IPS DF 4.7 (cell line): ENCODE measurements at regions not wholly inside any gene's neighbourhood (a gene's known extent, or its start where the extent isn't known, plus 50 kb on each side); places are given as distances from the start of the nearest gene placed in this dataset.
"Not testable (repeated sequence)": the region's sequence is repeated elsewhere in the genome, so short reads cannot be mapped to it uniquely, and the experiment has no call there.

Source experiments
- DNase-seq: peaks from one replicate; pipeline ENCODE4 v3.0.0-alpha.2; 2013; ENCODE audit warnings: low spot score; ENCODE audit errors: extremely low read depth

DNA sequence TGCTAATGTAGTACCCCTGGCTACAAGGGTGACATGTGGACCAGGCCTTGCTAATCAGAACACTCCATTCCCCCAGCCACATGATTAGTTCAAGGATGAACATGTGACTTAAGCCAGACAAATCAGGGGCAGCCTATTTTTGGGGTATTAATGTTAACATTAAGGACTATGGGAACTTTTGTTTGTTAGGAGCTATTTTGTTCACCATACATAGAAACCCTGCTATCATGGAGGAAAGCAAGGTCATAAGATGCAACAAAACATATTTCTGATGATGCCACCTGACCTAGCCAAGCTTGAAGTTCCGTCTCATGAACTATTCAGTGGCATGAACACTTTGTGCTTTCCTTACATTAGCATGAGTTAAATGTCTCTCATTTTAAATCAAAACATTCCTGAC lies 90.8 kb upstream of the PELI2 start:
- DNase-seq = no peak

DNA sequence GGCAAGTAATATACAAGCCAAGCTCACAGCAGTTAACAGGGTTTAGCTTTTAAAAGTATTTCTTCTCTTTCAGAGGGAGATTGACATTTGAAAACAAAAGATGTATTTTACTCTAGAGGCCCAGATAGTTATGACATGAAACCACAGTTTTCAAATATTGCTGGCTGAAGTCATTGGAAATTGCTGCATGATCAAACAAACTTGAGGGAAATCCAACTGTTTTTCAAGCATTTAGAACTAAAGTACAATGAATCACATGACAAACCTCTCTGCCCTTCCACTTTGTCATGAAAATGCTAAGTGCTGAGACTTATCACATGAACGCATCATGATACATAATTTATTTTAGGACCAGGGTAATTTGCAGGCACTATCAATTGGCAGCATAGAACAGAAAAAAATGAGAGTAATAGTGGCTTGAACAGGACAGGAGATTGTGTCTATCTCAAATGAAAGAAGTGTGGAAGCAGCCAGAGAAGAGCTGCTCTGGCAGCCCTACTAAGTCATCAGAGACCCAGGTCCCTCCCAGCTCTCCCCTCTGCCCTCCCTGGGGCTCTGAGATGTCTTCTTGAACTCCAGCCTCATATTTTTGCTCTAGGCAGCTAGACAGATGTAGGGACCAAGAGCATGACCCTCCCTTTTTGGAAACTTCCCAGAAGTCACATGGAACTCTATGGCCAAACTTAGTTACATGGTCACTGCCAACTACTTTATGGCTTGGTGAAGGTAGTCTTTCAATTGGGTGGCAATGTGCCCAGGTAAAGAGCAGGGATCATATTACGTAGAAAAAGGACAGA lies 90.1 kb upstream of the PELI2 start:
- no peak for DNase-seq

DNA sequence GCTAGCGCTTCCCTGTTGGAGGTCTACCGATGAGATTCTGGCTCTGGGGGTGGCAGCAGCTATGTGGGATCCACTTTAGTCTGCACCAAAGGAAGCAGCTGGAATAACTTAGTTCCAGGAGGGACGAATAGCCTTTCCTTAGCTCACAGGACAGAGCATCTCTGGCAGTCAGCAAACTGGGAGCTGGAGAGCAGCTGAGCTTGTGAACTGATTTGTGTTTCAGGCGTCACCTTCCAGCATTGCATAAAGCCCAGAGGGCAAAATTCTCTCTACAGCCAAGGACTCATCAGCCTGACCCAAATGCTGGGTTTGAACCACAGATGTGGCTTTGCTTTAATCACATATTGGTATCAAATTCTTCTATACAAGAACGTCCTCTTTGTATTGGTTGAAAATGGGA lies 81.9 kb upstream of the PELI2 start:
- no peak for DNase-seq

DNA sequence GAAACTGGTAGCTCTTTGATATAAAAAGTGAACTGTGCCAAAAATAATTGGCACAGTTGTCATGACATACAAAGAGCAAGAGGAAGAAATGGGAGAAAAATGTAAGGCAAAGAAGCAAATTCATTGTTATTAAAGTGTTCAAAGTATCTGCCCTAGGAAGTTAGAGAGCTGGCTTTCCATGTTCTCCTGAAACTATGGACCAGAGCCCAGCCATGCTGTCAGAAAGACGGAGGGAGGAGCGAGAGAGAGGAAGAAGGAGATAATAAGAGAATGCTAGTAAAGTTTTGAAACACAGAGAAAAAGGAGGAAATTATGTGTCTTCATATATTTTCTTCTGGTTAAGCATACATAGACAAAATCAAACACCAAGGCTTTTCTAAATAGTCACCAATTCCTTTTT lies 78.1 kb upstream of the PELI2 start:
- DNase-seq = no peak

DNA sequence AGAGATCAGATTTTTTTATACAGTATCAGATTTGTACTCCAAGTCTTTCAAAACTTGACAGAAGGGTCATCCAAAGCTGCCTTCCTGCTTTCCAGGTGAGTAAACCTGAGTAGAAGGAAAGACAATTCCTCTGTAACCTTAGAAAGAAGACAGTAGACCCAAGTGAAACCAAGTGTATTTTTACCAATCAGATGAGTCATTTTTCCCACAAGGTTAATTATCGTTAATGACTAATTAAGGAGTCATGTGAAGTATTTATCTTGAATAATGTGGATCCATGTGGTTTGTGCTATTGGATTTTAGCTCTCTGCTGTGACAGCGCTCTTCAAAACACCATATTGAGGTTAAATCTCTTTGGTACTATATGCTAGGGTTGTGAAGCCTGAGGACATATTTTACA lies 74.0 kb upstream of the PELI2 start:
- DNase-seq = no peak

DNA sequence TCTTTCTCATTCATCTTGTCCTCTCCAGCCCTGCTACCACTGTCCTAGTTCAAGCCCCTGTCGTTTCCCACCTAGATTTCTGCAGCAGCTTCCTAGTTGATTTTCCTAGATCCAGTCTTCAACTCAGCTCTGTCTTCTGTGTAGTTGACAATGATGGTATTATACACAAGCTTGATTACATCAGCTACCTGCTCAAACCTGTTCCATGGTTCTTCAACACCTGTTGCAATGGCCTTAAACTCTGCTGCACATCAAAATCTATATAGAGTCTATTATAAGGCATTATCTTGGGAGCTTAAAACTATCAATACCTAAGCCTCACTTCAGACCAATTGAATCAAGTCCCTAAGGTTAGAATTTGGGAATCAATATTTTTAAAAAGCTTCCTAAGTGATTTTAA lies 71.7 kb upstream of the PELI2 start:
- no peak for DNase-seq

DNA sequence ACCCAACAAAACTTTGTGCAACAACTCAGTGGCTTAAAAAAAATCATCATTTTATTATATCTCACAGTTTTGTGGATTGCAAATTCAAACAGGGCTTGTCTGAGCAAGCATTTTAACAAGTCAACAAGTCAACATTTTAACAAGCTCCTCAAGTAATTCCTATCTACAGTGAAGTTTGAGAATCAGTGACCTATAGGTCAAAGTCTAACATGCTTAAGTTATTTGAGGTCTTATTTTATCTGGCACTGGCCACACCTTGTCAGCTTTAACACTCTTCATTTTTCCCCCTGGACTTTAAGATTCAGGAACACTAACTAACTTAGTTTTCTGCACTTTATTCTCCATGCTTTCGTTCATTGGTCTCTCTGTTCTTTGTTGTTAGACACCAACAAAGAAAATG lies 71.2 kb upstream of the PELI2 start:
- DNase-seq = no peak

DNA sequence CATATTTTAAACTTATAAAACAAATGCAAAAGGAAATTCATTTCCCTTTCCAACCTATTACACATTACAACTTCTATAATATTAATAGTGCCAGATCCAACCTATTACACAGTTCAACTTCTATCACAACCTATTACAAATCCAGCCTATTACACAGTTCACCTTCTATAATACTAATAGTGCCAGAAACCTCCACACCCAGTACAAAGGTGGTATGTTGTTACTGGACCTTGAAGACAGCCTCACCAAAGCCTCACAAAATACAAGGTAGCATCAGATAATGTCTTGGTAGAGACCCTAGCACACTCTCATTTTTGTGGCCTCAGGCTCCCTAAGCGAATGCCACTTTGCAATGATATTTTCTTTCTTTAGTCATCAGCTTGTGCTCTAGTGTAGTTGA lies 68.7 kb upstream of the PELI2 start:
- no peak for DNase-seq

DNA sequence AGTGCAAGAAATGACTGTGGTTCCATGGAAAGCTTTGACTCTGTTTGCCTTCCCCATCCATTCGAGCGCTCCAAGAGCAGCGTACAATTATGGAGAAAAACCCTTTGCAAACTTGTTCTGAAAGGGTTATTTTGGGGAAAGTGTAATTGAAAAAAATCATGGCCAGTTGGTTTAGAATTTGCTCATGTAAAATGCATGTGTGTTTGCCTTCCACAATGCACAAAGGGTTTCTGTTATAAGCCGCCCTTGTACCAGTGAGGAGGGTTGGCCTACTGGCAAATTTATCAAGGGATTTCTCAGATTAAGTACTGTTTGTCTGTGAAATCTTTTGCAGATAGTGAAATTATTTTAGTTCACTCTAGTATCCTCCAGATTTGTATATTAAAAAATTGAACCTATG lies 62.7 kb upstream of the PELI2 start:
- no peak for DNase-seq

DNA sequence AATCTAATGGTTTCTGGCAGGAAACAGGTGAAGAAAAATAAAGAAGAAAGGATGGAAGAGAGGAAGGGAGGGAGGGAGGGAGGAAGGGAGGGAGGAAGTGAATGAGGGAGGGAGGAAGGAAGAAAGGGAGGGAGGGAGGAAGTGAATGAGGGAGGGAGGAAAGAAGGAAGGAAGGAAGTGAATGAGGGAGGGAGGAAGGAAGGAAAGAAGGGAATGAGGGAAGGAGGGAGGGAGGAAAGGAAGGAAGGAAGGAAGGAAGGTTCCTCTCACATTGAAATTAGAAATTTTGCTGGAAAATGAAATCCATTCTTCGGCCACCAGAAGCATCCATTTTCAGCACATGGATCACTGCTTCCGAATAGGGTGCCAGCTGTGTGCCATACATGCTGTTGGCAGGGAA lies 62.2 kb upstream of the PELI2 start:
- DNase-seq = no peak

DNA sequence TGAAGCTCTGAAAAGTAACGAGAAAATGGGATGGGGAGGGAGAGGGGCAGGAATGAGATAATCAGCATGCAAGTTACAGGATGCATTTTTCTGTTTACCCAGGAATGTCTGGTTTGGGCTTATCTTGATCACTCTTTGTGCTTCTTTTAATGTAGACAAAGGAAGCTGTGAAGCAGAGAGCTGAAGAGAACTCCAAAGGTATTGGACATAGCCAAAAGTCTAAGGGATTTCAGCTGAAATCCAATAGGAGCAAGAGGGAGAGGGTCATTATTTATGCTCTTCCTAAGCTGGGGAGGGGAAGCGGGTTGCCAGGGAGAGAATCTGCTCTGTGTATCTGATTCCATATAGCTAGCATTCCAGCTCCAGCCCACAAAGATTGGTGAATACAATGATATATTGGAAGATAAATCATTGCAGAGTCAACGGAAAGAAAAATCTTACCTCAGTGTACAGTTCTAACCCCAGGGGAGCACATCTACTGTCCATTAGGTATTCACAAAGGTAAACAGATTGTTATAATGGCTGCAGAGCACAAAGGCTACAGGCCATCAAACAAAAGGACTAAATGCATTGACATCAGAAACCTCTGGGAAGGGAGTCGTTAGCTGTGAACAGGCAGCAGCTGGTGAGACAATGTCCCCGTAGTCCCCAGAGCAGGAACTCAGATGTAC lies 61.0 kb upstream of the PELI2 start:
- DNase-seq = no peak

DNA sequence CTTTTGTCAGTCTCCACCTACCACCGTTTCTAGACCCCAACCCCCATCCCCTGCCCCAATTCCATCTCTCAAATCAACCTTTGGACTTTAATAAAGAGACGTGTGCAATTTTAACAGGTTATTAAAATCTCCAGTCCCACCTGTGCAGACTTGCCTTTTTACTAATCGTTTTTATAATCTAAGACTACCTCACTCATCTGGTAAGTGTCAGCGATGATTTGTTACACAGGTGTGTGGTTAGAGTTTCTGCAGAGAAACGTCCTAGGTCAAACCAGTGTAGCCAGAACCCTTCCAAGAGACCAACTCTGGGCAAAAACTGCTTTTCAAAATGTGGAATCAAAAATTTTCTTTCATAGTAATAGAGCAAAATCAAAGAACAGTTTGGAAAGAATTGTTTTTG lies 60.4 kb upstream of the PELI2 start:
- no peak for DNase-seq

DNA sequence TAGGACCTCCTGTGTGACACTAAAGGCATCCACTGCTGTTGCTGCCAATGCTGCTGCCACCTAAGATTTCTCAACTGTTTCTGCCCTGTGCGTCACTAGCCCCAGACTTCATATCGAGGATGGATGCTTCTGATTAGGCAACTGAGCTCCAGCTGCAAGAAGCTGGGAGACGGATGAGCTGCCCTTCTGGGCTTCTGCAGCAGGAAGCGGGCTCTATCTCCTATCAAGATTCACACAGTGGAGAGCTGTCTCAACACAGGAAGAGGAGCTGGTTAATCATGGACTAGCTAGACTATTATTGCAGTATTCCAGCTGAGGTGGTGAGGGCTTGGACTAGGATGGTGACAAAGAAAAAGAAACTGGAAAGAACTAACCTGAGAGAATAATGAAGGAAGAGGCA lies 59.2 kb upstream of the PELI2 start:
- no peak for DNase-seq

DNA sequence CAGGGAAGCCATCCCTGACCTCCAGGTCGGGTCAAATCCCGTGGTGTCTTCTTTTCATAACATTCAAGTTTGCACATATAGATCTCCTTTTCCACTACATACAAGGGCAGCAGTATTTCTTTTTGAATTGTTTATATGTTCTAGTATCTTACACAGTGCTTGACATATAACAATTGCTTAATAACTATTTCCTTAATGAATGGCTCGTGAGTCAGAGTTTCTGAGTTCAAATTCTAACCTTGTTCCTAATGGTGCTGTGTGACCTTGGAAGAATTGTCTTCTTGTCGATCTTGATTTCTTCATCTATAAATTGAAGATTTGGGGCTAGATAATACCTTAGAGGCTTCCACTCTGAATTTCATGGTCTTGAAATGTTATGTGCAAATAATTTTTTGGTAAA lies 57.2 kb upstream of the PELI2 start:
- DNase-seq = no peak

DNA sequence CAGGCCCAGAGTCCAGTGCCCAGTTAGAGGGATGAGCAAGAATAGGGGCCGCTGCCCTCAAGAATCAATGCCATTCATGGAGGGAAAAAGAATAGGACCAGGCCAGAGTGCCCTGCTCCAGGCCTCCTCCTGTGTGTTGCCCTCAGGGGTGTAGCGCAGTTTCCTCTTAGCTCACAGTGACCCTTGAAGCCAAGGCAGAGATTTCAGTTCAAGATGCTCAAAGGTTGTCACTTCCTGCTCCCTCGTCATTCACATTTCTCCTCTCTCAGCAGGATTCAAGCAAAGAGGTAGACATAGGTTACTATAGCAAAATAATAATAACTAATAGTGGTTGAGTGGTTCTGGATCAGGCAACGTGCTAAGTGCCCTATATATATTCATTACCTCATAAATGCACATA lies 55.1 kb upstream of the PELI2 start:
- DNase-seq = no peak

DNA sequence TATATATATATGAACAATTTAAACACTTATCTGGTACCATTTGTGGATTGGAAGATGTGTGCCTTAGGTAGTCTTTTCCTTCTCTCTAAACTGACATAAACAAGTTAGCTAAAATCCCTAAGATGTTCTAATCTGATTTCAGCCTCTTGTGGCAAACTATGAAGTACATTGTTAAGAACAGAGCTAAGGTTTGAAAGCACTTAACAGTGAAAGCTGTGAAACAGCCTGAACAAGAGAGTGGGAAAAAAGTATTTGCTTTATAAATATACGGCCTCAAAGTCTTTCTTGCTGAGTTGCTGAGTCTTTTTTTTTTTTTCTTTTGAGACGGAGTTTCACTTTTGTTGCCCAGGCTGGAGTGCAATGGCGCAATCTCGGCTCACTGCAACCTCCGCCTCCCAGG lies 53.7 kb upstream of the PELI2 start:
- no peak for DNase-seq

DNA sequence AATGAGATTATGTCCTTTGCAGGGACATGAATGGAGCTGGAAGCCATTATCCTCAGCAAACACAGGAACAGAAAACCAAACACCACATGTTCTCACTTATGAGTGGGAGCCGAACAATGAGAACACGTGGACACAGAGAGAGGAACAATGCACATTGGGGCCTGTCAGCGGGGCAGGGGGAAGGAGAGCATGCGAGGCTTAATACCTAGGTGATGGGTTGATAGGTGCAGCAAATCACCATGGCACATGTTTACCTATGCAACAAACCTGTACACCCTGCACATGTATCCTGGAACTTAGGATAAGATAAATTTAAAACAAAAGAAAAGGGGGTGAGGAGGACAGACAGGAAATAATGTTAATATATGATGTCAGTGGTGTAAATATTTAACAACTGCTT lies 53.0 kb upstream of the PELI2 start:
- not testable (repeated sequence) for DNase-seq

DNA sequence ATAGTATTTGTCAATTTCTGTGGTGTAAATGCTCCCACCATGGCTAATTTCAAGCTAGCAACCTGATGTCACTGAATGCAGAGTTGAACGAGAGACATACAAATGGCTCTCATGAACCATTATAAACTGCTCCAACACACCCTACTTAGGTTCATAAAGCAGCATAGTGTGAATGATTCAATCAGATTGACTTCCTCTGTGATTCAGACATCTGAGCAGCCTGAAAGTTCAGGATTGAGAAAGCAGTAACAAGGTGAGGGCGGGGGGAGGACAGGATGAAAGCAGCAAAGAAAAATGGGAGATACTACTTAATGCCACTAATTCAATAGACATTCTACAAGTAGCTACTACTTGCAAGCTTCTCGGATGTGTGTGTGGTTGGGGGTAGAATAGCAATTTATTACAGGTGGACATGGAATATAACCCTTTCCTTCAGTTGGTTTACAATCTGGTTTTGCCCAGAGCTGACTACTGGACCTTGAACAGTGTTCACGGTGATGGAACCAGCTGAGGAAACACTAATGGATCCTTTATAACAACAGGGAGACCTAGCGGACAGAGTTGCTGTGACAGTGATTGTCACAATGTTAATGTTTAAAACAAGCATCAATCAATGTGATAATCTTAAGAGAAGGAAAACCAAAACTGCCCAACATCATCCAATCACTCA lies 52.5 kb upstream of the PELI2 start:
- no peak for DNase-seq
